A673 (cell line): ENCODE measurements at regions not wholly inside any gene's neighbourhood (a gene's known extent, or its start where the extent isn't known, plus 50 kb on each side); places are given as distances from the start of the nearest gene placed in this dataset.

Source experiments
- CTCF ChIP-seq: fragments of 300-800, 200-600 bp; sonication (generic); conservative IDR thresholded peaks from 2 replicates; pipeline ENCODE4 v1.5.1; 2017; ENCODE audit warnings: low read depth, mild to moderate bottlenecking, antibody characterized with exemption, low read length, moderate library complexity, mixed read lengths
- EZH2 ChIP-seq: fragments of 200-600 bp; sonication (generic); IDR thresholded peaks from 2 replicates; pipeline ENCODE4 v1.6.1; 2017; ENCODE audit warnings: borderline replicate concordance, low read depth, mild to moderate bottlenecking, mixed read lengths, antibody characterized with exemption, low read length; ENCODE audit not compliant: poor library complexity, severe bottlenecking

GRCh38 chr12:23169696-23170013, 544.7 kb downstream of the ETNK1 start:
- TF ChIP-seq CTCF (no peak), EZH2 (no peak)
